Testis (tissue), 2 donors: ENCODE measurements at regions not wholly inside any gene's neighbourhood (a gene's known extent, or its start where the extent isn't known, plus 50 kb on each side); places are given as distances from the start of the nearest gene placed in this dataset.

ENCODE experiments used
- DNase-seq: peaks from one replicate; pipeline ENCODE4 v3.0.0-alpha.2; 2019
- H3K27ac ChIP-seq, 2 donors: fragments of 200-600 bp; sonication (generic); one replicate each; pipeline ENCODE4 v1.5.1; 2019
- H3K27me3 ChIP-seq: fragments of 200-600 bp; sonication (generic); one replicate; pipeline ENCODE4 v1.5.1; 2019
- H3K36me3 ChIP-seq: fragments of 200-600 bp; sonication (generic); one replicate; pipeline ENCODE4 v1.5.1; 2017; ENCODE audit warnings: low read depth; ENCODE audit errors: missing control alignments
- H3K4me1 ChIP-seq: fragments of 200-600 bp; sonication (generic); one replicate; pipeline ENCODE4 v1.5.1; 2019
- H3K4me3 ChIP-seq, 2 donors: fragments of 200-600 bp; sonication (generic); one replicate each; pipeline ENCODE4 v1.5.1; 2017 to 2019
- H3K9me3 ChIP-seq: fragments of 200-600 bp; sonication (generic); one replicate; pipeline ENCODE4 v1.5.1; 2017
- POLR2A ChIP-seq: fragments of 450-650 bp; IDR thresholded peaks from one replicate; pipeline ENCODE4 v1.6.1; 2017; ENCODE audit warnings: antibody characterized with exemption, mild to moderate bottlenecking, moderate library complexity
- WGBS, 2 donors: methylation state at CpG; one replicate each; pipeline ENCODE4 v1.1.5; 2018; 5-methylcytosine and 5-hydroxymethylcytosine counted together
- intact Hi-C: fragments of 100-400 bp; cut with DNase I; formaldehyde crosslinking; loops from one replicate; pipeline ENCODE4 v1.15.1; 2023; ENCODE audit warnings: low total_unique reads
- TF ChIP-seq, protein P1 (sequence below), 3 experiments: fragments of 450-650 bp in 2 of 3; fragments of 200-600 bp in 1 of 3; sonication (generic) in 1 of 3; IDR thresholded peaks; one replicate each; pipeline ENCODE4 v1.5.1; 2016 to 2019; ENCODE audit warnings: antibody characterized with exemption in 3 of 3, mild to moderate bottlenecking in 2 of 3, moderate library complexity in 1 of 3

DNA sequence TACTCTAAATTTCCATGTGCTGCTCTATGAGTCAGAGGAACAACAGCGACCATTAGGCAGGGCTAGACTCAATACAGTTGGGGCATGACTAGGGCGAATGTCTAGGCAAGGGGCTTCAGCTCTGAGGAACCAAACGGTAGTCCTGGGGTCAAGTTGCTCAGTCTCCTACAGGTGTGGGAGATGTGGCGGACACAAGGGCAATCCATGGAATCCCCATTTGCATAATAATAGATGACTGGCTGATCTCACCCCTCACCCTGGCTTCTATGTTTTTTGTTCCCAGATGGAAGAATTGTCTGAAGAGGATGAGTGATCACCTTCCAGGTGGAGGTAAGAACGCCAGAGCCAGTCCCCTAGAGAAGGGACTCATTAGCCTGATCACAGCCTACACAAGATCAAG is 1048.2 kb upstream of the MIR17HG start:
- Histone ChIP-seq H3K4me3 (no peak overlapping the region), H3K36me3 (no peaks in the 10 kb centered on the region), H3K27me3 (no peaks in the 10 kb centered on the region), H3K27ac (no peak overlapping the region), H3K4me1 (no peaks in the 10 kb centered on the region), H3K9me3 (no peaks in the 10 kb centered on the region)
- TF ChIP-seq POLR2A: no peak
- TF ChIP-seq, protein P1, sequence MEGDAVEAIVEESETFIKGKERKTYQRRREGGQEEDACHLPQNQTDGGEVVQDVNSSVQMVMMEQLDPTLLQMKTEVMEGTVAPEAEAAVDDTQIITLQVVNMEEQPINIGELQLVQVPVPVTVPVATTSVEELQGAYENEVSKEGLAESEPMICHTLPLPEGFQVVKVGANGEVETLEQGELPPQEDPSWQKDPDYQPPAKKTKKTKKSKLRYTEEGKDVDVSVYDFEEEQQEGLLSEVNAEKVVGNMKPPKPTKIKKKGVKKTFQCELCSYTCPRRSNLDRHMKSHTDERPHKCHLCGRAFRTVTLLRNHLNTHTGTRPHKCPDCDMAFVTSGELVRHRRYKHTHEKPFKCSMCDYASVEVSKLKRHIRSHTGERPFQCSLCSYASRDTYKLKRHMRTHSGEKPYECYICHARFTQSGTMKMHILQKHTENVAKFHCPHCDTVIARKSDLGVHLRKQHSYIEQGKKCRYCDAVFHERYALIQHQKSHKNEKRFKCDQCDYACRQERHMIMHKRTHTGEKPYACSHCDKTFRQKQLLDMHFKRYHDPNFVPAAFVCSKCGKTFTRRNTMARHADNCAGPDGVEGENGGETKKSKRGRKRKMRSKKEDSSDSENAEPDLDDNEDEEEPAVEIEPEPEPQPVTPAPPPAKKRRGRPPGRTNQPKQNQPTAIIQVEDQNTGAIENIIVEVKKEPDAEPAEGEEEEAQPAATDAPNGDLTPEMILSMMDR (IDR thresholded peaks at IDR 0.05): no peak
- WGBS, 2 donors: 81 to 90% methylated on average over 5 of the region's 5 CpGs
- no peak for DNase-seq
- intact Hi-C loops: no loop called here

- Histone ChIP-seq H3K36me3 (no peaks in the 10 kb centered on the region), H3K9me3 (no peaks in the 10 kb centered on the region), H3K4me1 (no peaks in the 10 kb centered on the region), H3K4me3 (no peak overlapping the region), H3K27ac (no peak overlapping the region), H3K27me3 (no peaks in the 10 kb centered on the region)
- TF ChIP-seq, protein P1 (IDR thresholded peaks at IDR 0.05): no peak
- TF ChIP-seq POLR2A: no peak
- DNase-seq: no peak
- 92 to 97% methylated on average over 2 of the region's 2 CpGs for WGBS, 2 donors
- intact Hi-C loops: no loop called here
These were observed 1047.5 kb upstream of the MIR17HG start for GRCh38 chr13:90300015-90300414.

- TF ChIP-seq, protein P1 (IDR thresholded peaks at IDR 0.05): no peak
- no peak for TF ChIP-seq POLR2A
- no peak for DNase-seq
- Histone ChIP-seq H3K4me1 (no peaks in the 10 kb centered on the region), H3K27me3 (no peaks in the 10 kb centered on the region), H3K27ac (no peak overlapping the region), H3K4me3 (no peak overlapping the region), H3K9me3 (no peaks in the 10 kb centered on the region), H3K36me3 (no peaks in the 10 kb centered on the region)
- intact Hi-C loops: no loop called here
- 40 to 50% methylated on average over 1 of the region's 1 CpG for WGBS, 2 donors
These were observed 1045.4 kb upstream of the MIR17HG start for GRCh38 chr13:90302107-90302506.

GRCh38 chr13:90305796-90306195 is 1041.7 kb upstream of the MIR17HG start:
- intact Hi-C loops: no loop called here
- Histone ChIP-seq H3K4me1 (no peaks in the 10 kb centered on the region), H3K9me3 (no peaks in the 10 kb centered on the region), H3K36me3 (no peaks in the 10 kb centered on the region), H3K27ac (no peak overlapping the region), H3K4me3 (no peak overlapping the region), H3K27me3 (no peaks in the 10 kb centered on the region)
- no peak for DNase-seq
- WGBS, 2 donors: 87 to 94% methylated on average over 1 of the region's 1 CpG
- TF ChIP-seq, protein P1 (IDR thresholded peaks at IDR 0.05): no peak
- TF ChIP-seq POLR2A: no peak

DNA sequence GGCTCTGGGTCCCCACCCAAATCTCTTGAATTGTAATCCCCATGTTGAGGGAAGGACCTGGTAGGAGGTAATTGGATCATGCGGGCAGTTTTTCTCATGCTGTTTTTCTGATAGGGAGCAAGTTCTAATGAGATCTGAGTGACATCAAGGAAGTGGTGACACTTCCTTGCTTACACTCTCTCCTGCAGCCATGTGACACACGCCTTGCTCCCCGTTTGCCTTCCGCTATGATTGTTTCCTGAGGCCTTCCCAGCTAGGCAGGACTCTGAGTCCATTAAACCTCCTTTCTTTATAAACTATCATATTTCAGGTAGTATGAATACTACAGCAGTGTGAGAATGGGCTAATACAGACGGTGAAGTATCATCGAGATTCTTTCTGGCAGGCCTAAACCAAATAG is 1040.4 kb upstream of the MIR17HG start:
- intact Hi-C loops: no loop called here
- DNase-seq: no peak
- Histone ChIP-seq H3K36me3 (no peaks in the 10 kb centered on the region), H3K4me1 (no peaks in the 10 kb centered on the region), H3K27me3 (no peaks in the 10 kb centered on the region), H3K27ac (no peak overlapping the region), H3K4me3 (no peak overlapping the region), H3K9me3 (no peaks in the 10 kb centered on the region)
- WGBS, 2 donors: 94 to 97% methylated on average over 6 of the region's 6 CpGs
- TF ChIP-seq POLR2A: no peak
- TF ChIP-seq, protein P1 (IDR thresholded peaks at IDR 0.05): no peak
